Hepatic stellate cell (primary cell): ENCODE measurements at regions not wholly inside any gene's neighbourhood (a gene's known extent, or its start where the extent isn't known, plus 50 kb on each side); places are given as distances from the start of the nearest gene placed in this dataset.

ENCODE experiments used
- DNase-seq: peaks from one replicate; pipeline ENCODE4 v3.0.0; 2011; ENCODE audit warnings: low spot score

- DNase-seq = no peak
These were observed 50.5 kb upstream of the HSPA12A start for GRCh38 chr10:116792817-116793216.

DNA sequence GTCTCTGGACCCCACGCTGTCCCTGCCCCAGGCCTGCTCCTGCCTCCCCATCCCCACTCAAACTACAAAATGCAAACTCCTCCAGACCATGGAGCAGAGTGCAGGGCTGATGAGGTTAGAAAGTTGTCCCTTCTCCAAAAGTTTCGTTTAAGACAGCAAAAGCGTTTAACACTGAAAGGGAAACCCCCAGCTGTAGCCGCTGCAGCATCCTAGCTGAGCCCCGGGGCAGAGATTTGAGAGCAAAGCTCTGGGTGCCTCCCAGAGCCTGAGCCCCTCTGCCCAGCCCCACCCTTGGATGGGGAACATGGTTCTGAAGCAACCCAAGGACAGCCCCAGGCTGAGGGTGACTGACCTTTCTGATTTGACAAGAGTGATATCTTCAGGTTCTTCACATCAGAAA lies 52.8 kb upstream of the ENO4 start:
- no peak for DNase-seq

- peak; percentile 77 for DNase-seq
These were observed 52.3 kb upstream of the ENO4 start for GRCh38 chr10:116796910-116797513.

GRCh38 chr10:116798859-116799258 lies 50.4 kb upstream of the ENO4 start:
- no peak for DNase-seq
